HG03280 (cell line): ENCODE measurements at regions not wholly inside any gene's neighbourhood (a gene's known extent, or its start where the extent isn't known, plus 50 kb on each side); places are given as distances from the start of the nearest gene placed in this dataset.

Experiments used
- ATAC-seq: cut with Tn5 transposase; IDR thresholded peaks from one replicate; pipeline ENCODE4 v1.9.1; 2021; ENCODE audit warnings: mild to moderate bottlenecking, moderate library complexity; ENCODE audit not compliant: unreplicated experiment

DNA sequence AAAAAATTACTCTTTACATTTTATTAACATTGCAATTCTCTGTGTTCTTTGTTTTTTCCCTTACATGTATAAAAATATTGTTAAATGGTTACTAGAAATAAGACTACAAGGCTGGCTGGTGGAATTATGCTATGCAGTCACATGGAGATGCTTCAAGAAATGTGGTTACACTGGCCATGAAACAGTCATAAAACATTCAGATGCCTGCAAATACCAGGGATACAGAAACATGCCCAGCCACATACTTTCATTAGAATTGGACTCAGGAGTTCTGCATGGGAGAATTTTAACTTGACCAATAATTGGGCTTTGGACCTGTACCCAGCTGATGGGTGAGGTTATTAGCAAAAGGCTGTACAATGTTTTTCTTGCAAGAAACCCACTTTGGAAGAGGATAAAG, 1407.7 kb upstream of the SLC10A2 start:
- no peak for ATAC-seq

DNA sequence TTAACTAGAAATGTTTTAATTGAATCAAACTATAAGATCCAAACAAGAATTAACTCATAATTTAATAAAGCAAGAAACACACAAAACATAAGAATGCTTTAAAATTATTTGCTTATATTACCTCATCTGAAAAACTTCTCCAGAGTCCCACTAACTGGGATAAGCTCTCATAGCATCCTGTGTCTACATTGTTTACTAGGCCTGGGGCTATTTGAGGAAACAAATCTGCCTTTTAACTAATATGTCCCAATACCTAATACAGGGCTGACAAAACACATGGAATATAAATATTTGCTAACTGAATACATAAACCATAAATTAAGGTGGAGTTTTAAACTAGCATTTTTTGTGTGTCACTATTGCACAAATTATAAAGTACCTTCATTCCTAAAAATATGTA, 1399.8 kb upstream of the SLC10A2 start:
- ATAC-seq = no peak

DNA sequence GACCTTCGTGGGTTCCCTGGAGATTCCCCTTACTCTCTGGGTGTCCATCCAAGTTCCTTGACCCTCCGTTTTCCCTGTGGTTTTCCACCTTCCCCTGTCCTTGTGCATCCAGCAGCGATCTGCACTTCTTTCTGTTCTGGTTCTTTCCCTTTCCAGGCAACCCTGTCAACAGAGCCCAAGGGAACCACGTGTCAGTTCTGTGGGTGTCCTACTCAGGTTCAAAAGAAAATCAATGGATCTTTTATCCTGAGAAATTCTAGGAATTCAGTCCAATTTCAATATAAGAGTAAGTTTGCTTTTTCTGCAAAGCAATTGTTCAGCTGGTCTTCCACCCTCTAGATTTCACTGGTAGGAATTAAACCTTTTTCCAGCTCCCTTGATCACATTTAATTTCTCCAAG, 1394.8 kb upstream of the SLC10A2 start:
- no peak for ATAC-seq

DNA sequence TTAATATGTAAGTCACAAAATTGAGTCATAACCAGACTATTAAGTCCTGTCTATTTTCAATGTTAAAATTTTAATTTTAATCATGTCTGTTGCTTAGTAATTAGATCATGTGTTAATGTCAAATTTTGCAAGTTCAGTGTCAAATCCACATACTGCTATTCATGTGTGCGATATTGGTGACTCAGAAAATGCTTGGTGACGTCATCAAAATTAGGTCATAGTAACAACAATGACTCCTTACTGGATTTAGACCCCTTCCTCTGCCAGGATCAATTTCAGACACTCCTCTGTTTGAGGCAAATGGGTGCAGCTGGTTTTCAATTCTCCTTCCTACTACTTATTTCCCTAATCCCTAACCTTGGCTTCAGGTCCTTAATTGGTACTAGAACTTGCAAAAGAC, 1394.3 kb upstream of the SLC10A2 start:
- no peak for ATAC-seq

DNA sequence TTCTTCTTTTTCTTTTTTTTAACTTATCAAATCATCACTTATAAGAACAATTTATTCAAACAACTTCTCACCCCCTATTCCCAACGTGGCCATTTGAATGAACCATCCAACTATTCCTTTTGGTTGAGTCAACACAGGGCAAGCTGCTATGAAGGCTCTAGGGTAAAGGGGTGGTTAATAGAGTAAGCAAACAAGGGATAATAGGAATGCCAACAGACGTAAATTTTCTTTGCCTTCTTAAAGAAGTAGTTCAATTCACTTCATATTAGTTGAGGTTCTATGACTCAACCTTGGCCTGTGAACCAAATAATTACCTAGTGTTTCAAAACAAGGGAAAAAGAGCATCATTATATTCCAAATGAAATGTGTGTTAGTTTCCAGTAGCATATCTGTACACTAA, 1383.8 kb upstream of the SLC10A2 start:
- no peak for ATAC-seq

DNA sequence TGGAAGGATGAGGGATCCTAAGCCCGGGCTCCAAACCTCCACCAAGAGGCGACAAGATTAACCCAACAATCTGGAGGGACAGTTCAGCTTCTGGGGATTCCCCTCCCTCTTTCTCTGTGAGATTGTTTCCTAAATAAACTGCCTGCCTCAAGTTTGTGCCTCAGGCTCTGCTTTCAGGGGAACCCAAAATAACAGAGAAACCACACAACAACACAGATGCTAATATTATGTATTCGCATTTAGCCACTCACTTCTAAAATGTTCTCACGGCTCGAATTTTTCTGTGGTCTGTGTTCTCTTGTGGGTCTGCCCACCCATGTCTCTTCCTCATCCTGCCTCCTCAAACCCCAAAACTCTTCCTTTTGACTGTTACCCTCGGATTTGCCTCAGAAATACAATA, 1381.1 kb upstream of the SLC10A2 start:
- no peak for ATAC-seq

DNA sequence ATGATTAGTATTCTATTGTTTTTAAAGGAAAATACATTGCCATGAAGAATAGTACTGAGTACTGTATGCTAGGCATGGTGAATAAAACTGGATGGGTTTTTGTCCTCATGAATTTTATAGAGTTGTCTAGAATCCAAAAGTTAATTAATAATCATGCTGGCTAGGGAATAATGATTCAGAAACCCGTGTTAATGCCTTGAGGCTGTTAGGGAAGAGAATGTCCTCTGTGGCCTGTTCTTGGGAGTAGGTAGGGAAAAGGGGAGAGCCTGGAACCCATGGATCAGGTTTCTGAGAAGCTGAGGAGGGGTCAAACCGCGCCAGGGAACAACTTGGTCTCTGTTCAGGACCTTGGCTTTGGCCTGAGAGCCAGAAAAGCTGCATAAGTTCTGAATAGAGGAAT, 1376.3 kb upstream of the SLC10A2 start:
- no peak for ATAC-seq

DNA sequence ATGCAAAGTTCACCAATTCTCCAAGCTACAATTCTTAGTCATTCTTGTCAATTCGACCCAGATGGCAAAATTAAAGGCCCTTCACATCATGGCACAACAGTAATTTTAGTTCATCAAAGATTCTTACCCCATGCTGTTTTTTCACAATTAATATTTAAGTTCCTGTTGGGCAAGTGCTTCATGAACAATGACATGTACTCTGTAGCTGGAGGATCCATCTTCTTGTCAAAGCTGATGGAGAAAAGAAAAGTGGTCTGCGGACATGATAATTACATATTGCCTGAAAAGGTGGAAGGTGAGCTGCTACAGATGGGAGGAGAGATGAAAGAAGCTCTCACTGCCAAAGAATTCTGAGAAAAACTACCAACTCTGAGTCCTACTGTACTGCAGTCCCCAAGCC, 1370.3 kb upstream of the SLC10A2 start:
- ATAC-seq = no peak

DNA sequence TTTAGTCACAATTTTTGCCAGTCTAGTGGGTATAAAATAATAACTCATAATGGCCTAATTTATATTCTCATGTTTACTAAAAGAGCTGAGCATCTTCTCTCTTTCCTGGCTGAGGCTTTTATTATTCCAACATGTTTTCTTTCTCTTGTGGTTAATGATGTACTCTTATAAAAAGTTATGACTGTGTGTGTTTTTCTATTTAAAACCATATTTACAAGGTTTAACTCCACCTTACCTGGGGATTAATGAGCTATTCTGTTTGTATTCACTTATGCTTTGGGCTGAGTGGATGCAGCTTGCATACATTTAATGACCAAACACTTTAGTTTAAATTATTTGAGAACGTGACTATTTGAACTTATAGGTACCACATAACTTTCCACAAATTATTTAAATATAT, 1365.7 kb upstream of the SLC10A2 start:
- ATAC-seq = no peak

DNA sequence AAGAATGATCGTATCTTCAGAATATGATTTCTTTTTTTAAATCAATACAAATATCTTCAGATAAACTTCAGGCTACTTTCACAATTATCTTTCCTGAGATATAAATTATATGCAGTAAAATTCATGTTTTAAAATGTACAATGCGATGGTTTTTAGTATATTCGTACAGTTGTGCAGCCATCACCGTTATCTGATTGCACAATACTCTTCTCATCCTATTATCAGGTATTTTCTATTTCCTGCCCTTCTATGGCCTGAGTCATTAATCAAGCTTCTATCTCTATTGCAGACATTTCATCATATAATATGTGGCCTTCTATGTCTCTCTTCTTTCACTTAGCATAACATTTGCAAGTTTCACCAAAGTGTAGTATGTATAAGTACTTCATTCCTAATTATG, 1360.2 kb upstream of the SLC10A2 start:
- no peak for ATAC-seq

DNA sequence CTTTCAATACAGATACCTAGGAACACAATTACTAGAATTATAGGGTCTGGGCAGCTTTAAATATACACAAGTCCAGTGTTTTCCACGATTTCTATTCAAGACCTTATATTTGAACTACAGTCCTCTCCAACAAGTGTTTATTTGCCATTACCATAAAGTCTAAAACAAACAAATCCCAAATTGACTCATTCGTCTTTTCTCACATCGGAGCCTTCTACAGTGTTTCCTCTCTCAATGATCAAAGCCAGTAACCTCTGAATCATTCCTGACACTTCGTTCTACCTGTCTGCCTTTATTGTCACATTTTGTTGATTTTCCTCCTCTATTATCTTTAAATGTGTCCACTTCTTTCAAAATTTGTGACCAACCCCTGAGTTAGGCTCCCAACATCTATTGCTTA, 1356.5 kb upstream of the SLC10A2 start:
- no peak for ATAC-seq

DNA sequence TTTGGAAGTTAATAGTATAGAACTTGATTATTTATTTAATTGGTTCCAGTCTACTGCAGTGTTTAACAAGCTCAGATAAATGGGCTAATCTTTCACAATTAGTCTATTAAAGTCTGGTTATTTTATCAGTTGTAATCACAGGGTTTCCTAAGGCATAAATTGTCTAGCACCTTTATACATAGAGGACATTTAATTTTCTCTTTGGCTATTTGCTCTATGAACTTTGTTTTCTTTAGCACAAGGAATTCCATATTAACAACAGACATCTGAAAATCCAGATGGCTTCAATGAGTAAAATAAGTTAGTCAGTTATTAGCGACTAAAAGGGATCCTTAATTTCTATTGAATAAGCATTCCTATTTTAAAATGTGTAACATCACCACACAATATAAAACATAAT, 1350.8 kb upstream of the SLC10A2 start:
- no peak for ATAC-seq

DNA sequence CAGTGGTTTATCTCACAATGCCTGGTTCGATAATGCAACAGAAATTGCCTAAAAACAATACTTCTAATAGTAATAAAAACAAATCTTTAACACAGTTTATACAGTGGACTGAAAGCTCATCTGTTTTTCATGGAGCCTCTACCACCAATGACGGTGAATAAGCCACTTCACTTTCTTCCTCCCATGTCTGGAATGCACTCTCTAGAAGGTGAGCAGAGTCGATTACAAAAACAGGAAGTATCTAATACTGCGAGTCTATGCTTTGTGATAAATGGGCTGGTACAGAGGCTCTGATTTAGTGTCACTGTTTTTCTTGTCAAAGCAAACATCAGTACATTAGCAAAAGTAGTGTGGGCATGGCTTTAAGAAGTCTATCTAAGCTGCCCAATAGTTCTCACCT, 1348.6 kb upstream of the SLC10A2 start:
- ATAC-seq = no peak

DNA sequence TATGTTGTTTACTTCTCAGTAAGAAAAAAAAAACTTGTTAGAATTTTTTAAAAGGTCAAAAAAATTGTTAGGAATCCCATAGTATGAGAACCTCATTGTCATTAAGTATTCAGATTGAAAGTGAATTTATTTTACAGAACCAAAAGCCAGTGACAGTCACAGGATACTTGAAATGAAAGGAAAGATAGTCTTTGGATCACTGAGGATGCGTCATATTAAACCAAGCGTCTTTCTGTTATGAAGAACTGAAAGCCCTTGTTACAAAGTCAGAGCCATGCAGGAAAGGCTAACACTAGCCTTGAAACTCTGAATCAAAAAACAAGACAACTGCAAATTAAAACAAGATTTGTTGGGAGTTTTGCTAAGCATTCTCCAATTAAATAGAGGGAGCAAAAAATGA, 1348.0 kb upstream of the SLC10A2 start:
- no peak for ATAC-seq

DNA sequence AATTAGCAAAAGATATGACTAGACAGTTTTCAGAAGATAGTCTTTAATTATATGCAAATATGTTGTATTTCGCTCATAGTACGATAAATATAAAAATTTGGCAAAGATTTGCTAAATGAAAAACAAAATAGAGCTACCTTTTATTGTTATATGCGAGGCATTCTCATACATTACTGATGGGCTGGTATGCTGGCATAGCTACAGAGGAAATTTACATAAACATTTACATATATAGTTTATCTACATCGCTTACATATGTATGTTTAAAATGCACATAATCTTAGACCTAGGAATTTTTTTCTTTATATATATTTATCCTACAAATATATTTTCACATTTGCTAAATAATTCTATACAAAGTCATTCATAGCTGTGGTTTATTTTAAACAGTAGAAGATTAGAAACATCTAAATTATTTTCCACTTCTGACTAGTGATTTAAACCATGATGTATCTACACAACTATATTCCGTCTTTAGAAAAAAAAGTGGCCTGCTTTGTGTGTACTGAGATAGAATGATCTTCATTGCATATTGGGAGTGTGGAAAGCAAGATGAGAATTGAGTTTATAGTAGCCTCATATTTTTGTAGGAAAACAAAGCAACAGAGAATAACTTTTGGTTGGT, 1345.0 kb upstream of the SLC10A2 start:
- ATAC-seq = no peak

DNA sequence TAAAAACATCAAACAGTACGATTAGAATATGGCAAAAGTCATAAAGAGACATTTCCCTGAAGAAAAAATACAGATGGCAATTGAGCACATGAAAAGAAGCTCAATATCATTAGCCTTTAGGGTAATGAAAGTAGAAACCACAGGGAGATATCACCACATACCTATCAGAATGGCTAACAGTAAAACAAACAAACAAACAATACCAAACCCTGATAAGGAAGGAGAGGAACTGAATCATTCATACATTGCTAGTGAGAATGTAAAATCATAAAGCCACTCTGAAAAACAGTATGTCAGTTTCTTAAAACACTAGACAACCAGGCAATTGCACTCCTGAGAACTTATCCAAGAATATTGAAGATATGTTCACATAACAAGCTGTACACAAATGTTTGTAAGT, 1342.5 kb upstream of the SLC10A2 start:
- ATAC-seq = no peak

DNA sequence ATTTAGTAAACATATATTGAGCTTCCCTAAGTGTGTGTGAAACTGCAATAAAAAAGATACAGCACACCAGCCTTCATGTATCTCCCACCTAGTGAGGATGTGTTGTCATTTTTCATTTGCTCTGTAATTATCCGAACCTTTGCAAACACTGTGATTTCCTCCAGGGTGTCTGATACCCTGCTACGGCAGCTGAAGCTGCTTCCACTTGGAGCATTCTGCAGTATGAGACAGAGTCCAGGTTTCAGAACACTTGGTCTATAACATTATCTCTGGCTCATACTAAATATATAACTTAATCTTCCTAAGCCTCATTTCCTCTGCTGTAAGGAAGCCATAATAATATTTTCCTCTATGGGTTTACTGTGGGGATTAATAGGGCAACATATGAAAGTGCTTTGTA, 1338.1 kb upstream of the SLC10A2 start:
- ATAC-seq = no peak

DNA sequence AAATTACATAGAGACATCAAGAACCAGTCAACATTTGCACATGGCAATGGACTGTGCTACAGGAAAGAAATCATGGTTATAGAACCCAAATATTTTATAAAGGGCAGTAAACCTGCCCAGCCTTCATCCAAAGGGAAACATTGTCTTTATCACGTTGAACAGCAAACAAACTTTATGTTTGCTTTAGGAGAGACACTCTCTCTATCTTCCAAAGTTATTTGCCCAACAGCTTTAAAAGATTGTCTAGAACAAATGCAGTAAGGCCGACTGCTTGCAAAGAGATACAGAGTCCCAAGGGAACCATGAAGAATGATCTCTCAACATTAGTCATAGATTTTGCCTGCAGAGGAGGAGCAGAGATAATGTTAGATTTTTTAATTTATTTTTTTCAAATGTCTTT, 1323.5 kb upstream of the SLC10A2 start:
- no peak for ATAC-seq

DNA sequence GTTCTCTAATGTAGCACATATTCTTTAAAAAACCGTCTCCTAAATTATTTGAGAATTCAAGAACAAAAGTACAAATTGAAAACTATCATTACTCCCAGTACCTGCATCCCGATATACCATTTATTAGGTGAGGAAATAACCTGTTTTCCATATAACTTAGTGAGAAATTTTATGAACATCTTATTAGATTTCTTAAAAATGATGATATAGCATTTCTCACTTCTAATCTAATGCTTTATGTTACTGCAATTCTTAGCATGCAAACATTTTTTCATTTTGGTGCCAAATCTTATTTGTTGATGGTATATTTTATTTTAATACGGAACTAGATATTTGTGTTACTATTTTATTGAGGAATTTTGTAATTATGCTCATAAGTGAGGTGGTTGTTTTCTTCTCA, 1321.3 kb upstream of the SLC10A2 start:
- ATAC-seq = no peak

DNA sequence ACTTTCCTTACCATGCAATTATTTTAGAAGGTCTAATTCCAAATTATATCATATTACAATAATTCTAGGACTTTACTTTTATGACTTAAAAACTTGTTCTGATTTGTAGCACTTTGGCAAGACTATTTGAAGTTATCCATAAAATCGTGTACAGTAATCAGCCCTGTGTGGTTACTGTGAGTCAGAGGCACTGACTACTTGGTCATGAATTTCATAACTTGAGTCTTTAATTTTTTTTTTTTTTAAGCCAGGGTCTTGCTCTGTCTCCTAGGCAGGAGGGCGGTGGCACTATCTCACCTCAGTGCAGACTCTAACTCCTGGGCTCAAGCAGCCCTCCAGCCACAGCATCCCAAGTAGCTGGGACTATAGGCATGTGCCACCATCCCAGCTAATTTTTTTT, 1319.2 kb upstream of the SLC10A2 start:
- no peak for ATAC-seq

DNA sequence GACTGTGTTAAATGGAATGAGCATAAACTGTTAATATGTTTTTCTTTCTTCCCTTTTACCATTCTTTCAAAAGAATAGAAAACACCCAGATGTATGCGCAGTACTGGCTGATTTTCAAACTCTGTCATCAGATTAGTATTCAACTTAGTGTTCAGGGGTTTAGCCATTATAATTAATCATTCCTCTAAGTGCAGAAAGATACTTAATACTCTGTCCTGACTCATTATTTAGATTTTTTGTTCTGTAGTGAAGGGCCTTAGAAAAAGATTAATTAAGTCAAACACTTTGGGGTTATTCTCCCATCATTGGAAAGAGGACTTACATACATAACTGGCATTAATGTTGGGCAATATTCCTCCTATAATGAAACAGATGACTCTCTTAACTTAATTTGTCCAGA, 1316.7 kb upstream of the SLC10A2 start:
- ATAC-seq = no peak

DNA sequence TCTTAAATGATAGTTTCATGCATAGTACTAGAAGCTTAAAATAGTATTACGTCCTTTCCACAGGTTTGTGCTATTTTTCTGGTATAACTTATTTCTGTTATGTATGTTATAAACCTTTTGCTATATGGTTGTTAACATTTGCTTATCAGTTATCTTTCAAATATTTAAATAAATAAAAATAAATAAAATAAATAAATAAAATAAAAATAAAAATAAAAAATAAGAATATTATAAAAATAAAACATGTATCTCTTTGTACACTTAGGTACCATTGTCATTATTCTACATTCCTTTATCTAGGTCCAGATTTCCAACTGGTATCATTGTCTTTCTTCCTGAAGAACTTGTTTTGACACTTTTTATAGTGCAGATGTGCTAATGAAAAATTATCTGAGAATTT, 1310.4 kb upstream of the SLC10A2 start:
- no peak for ATAC-seq

DNA sequence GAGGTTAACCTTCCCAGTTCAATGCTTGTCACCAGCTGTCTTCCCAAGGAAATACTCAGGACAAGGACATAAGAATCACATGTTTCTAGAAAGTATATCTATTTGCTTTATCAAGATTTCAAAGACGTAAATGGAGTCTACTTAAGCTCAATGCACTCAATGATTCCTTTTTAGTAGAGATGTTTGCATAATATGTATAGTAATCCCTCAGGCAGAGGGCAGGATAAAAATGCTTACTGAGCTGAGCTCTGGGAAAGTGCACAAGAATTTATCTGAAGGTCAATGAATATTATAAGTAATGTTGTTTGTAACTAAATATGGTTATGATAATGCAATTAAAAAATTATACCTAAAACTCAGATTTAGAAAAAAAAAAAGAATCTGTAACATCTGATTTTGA, 1309.4 kb upstream of the SLC10A2 start:
- ATAC-seq = no peak
